Nephron (organoid): ENCODE measurements at regions not wholly inside any gene's neighbourhood (a gene's known extent, or its start where the extent isn't known, plus 50 kb on each side); places are given as distances from the start of the nearest gene placed in this dataset.

Experiments used
- H3K27ac Mint-ChIP-seq, 3 experiments: 2 replicates each; pipeline ENCODE4 v1.8.0; 2020; ENCODE audit warnings: mixed read lengths in 3 of 3, mild to moderate bottlenecking in 2 of 3, moderate library complexity in 1 of 3
- H3K27me3 Mint-ChIP-seq: 2 replicates; pipeline ENCODE4 v1.8.0; 2021; ENCODE audit warnings: low read depth, mild to moderate bottlenecking, moderate library complexity, mixed read lengths
- H3K36me3 Mint-ChIP-seq: 2 replicates; pipeline ENCODE4 v1.8.0; 2020; ENCODE audit warnings: low read depth, mixed read lengths
- H3K4me1 Mint-ChIP-seq: 2 replicates; pipeline ENCODE4 v1.8.0; 2020; ENCODE audit warnings: mixed read lengths
- H3K4me3 Mint-ChIP-seq, 3 experiments: 2 replicates each; pipeline ENCODE4 v1.8.0; 2020; ENCODE audit warnings: mild to moderate bottlenecking in 3 of 3, mixed read lengths in 3 of 3, moderate library complexity in 2 of 3
- H3K9me3 Mint-ChIP-seq: 2 replicates; pipeline ENCODE4 v1.8.0; 2020; ENCODE audit warnings: mixed read lengths
- CTCF ChIP-seq, 3 experiments: fragments of 200-600 bp; sonication (generic); IDR thresholded peaks; one replicate each; pipeline ENCODE4 v1.5.0; 2021; ENCODE audit warnings: antibody characterized with exemption in 3 of 3; ENCODE audit not compliant: unreplicated experiment in 3 of 3

- H3K9me3 Mint-ChIP-seq = peaks cover 4% of the 10 kb centered on the region
Measured at GRCh38 chr4:23560748-23561147, 329.1 kb downstream of the PPARGC1A start.

GRCh38 chr4:23558101-23558500, 331.7 kb downstream of the PPARGC1A start:
- no peak for TF ChIP-seq CTCF (IDR thresholded peaks at IDR 0.05; ENCODE audit: unreplicated experiment in 3 of 3)
- Mint-ChIP-seq H3K27me3 (no peaks in the 10 kb centered on the region), H3K27ac (no peak overlapping the region), H3K4me3 (no peak overlapping the region), H3K36me3 (peaks cover 4% of the 10 kb centered on the region), H3K9me3 (peaks cover 7% of the 10 kb centered on the region), H3K4me1 (no peaks in the 10 kb centered on the region)

More at GRCh38 chr4:23560748-23561147, 329.1 kb downstream of the PPARGC1A start:
- H3K4me3 Mint-ChIP-seq = no peak overlapping the region
- no peak overlapping the region for H3K27ac Mint-ChIP-seq
- TF ChIP-seq CTCF (IDR thresholded peaks at IDR 0.05; ENCODE audit: unreplicated experiment in 3 of 3) = no peak
- no peaks in the 10 kb centered on the region for H3K36me3 Mint-ChIP-seq
- H3K27me3 Mint-ChIP-seq = no peaks in the 10 kb centered on the region
- H3K4me1 Mint-ChIP-seq = no peaks in the 10 kb centered on the region

- Mint-ChIP-seq H3K27me3 (no peaks in the 10 kb centered on the region), H3K36me3 (no peaks in the 10 kb centered on the region), H3K27ac (no peak overlapping the region), H3K4me3 (no peak overlapping the region), H3K9me3 (peaks cover 4% of the 10 kb centered on the region), H3K4me1 (no peaks in the 10 kb centered on the region)
- no peak for TF ChIP-seq CTCF (IDR thresholded peaks at IDR 0.05; ENCODE audit: unreplicated experiment in 3 of 3)
Measured at GRCh38 chr4:23547601-23548000, 342.2 kb downstream of the PPARGC1A start.

- no peak for TF ChIP-seq CTCF (IDR thresholded peaks at IDR 0.05; ENCODE audit: unreplicated experiment in 3 of 3)
- Mint-ChIP-seq H3K27ac (no peak overlapping the region), H3K4me3 (no peak overlapping the region), H3K4me1 (no peaks in the 10 kb centered on the region), H3K27me3 (no peaks in the 10 kb centered on the region), H3K9me3 (peaks cover 4% of the 10 kb centered on the region), H3K36me3 (no peaks in the 10 kb centered on the region)
Measured at GRCh38 chr4:23547096-23547495, 342.8 kb downstream of the PPARGC1A start.

- Mint-ChIP-seq H3K4me3 (no peak overlapping the region), H3K36me3 (no peaks in the 10 kb centered on the region), H3K27me3 (no peaks in the 10 kb centered on the region), H3K4me1 (no peaks in the 10 kb centered on the region), H3K27ac (no peak overlapping the region), H3K9me3 (peaks cover 16% of the 10 kb centered on the region)
- TF ChIP-seq CTCF (IDR thresholded peaks at IDR 0.05; ENCODE audit: unreplicated experiment in 3 of 3) = no peak
Measured at GRCh38 chr4:23539969-23540569, 349.8 kb downstream of the PPARGC1A start.

GRCh38 chr4:23533859-23534258, 356.0 kb downstream of the PPARGC1A start:
- TF ChIP-seq CTCF (IDR thresholded peaks at IDR 0.05; ENCODE audit: unreplicated experiment in 3 of 3) = no peak
- H3K36me3 Mint-ChIP-seq = no peaks in the 10 kb centered on the region
- no peak overlapping the region for H3K27ac Mint-ChIP-seq
- H3K9me3 Mint-ChIP-seq = peaks cover 19% of the 10 kb centered on the region
- H3K4me3 Mint-ChIP-seq = no peak overlapping the region
- no peaks in the 10 kb centered on the region for H3K27me3 Mint-ChIP-seq
- H3K4me1 Mint-ChIP-seq = no peaks in the 10 kb centered on the region
